RPMI8226 (cell line): ENCODE measurements at regions not wholly inside any gene's neighbourhood (a gene's known extent, or its start where the extent isn't known, plus 50 kb on each side); places are given as distances from the start of the nearest gene placed in this dataset.
"Not testable (repeated sequence)": the region's sequence is repeated elsewhere in the genome, so short reads cannot be mapped to it uniquely, and the experiment has no call there.

Source experiments
- DNase-seq: peaks from one replicate; pipeline ENCODE4 v3.0.0-alpha.2; 2015

DNA sequence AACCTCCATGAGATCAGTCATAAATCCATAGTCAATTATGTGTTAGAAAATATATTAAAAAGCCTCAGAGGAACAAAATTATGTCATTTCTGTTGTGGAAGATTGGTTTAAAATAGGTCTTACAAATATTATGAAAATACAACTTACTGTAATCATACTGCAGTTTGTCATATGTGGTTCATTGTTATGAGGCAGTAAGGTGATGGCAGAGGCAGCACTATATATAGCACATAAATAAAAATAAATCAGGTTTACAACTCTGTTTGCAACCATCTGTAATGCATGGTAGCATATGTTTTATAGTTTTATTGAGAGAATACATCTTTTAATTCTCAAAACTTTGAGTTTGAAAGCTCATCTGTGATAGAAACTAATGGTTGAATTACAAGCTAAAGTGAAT lies 651.4 kb downstream of the PCDH11X start:
- DNase-seq = not testable (repeated sequence)

DNA sequence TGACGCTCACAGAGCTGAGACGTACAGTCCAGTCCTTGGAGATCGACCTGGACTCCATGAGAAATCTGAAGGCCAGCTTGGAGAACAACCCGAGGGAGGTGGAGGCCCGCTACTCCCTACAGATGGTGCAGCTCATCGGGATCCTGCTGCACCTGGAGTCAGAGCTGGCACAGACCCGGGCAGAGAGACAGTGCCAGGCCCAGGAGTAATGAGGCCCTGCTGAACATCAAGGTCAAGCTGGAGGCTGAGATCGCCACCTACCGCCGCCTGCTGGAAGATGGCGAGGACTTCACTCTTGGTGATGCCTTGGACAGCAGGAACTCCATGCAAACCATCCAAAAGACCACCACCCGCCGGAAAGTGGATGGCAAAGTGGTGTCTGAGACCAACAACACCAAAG lies 681.4 kb downstream of the PCDH11X start:
- DNase-seq = peak; percentile 1

DNA sequence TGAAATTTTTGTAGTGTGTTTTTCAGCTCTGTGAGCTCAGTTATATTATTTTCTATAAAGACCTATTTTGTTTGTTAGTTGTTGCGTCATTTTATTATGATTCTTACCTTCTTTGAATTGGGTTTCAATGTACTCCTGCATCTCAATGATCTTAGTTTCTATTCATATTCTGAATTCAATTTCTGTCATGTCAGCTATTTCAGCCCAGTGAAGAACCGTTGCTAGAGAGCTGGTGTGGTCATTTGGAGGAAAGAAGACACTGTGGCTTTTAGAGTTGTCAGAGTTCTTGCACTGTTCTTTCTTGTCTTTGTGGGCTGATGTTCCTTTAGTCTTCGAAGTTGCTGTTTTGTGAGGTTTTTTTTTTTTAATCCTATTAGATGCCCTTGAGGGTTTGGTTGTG lies 701.0 kb downstream of the PCDH11X start:
- not testable (repeated sequence) for DNase-seq

DNA sequence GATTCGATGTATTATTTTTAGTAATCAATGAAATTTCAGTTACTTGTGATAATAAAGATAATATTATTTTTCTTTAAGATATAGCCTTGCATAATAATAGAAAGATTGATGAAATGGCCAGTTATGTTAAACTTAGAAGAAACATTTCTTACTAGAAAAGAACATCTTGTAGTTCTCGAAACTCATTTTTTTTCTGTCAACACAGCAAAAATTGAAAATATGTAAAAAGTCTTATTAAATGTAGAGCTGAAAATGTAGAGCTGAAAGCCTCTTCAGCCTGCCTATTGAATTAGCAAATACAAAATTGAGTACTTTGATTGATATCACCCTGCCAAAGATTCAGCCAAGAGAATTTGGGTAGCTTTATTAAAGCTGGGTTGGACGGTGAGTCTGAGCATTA lies 706.3 kb downstream of the PCDH11X start:
- DNase-seq = not testable (repeated sequence)

DNA sequence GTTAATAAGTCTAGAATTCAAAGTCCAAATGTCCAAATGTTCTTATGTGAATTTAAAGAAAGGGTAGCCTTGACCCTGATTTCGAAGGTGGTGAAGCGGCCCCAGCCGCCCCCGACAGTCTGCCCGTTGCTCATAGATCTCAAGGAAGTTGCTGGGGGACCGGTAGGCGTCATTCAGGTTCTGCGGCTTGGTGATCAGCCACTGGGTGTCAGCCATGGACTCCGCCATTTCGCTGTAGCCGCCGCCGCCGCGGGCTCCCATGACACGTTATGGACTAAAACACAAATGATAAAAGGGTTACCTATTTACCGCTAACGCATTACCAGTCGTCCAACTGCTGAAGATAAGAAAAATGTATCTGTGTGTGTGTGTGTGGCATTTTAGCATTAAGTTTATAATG lies 736.1 kb downstream of the PCDH11X start:
- not testable (repeated sequence) for DNase-seq

DNA sequence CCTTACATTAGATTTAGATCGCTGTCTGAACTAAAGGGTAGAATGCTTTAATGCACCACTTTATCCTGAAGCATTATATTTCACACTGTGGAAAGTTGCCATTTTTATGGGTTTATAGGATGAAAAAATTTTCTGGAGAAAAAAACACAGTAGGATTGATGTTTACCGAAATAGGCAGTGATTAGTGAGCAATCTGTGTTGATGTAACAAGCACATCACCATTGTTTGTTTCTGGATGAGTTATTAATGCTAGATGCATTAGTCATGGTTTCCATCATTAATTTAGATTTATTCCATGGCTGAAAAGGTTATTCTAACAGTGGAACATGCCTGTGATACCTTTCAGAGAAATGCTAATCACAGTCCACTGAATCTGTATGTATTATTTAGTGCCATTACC lies 749.8 kb downstream of the PCDH11X start:
- not testable (repeated sequence) for DNase-seq

DNA sequence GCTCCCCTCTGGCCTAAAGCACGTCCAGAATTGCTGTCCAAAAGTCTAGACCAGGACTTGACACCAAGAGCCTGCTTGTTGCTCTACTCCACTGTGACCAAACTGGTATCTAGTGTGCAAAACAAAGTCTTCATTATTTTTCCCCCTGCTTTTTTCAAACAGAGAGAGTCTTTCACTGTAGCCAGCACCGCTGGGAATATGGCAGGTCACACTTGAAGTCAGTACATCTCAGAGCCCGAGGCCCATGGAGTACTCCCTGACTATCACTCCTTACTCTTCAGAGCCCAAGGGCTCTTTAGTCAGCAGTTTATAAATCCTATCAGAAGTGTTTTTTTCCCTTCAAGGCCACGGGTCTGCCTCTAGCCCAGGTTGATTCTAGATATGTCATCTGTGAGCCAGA lies 761.3 kb downstream of the PCDH11X start:
- DNase-seq = not testable (repeated sequence)

DNA sequence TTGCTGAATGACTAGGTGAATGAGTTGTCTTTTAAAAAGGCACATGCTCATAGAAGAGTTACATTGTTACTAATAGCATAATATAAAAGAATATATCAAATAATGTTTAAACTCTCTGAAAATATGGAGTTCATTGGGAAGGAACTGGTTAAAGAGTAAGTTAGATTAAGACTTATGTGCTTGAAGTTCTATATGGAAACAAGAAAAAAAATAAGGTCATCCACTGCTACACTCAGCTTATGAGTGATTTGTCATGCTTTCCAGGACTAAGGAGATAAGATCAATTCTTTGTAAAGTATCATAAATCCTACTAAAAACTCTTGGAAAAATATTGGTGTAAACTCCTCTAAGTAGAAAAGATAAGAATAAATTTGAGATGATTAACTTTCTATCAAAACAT lies 779.1 kb downstream of the PCDH11X start:
- not testable (repeated sequence) for DNase-seq

DNA sequence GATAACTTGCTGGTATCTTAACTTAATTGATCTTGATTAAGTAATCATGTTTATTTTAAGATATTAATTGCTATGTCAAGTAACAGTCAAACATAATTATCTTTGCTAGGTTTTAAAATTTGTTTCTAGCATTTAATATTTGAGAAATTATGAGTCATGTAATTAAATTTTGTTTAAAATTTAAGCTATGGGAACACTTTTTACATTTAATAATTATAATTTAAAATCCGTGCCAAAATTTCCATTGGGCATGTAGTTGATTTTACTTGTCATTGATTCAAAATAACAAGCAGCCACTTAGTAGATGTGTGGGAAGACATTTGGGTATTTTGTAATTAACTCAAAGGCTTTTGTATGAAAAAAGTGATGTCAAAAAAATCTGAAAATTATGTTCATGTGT lies 779.6 kb downstream of the PCDH11X start:
- DNase-seq = not testable (repeated sequence)

DNA sequence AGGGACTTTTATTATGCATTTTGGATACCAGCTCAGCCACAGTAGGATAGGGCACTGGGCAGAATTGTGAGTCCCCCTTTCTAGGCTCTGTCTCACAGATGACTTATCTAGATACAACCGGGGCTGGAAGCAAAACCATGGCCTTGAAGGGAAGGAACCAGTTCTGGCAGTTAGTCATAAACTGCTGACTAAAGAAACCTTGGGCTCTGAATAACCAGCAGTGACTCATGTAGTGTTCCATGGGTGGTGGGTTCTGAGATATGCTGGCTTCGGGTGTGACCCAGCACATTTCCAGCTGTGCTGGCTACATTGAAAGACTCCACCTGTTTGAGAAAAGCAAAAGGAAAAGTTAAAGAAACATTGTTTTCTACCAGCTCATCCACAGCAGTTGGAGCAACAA lies 780.9 kb downstream of the PCDH11X start:
- DNase-seq = peak; percentile 1

DNA sequence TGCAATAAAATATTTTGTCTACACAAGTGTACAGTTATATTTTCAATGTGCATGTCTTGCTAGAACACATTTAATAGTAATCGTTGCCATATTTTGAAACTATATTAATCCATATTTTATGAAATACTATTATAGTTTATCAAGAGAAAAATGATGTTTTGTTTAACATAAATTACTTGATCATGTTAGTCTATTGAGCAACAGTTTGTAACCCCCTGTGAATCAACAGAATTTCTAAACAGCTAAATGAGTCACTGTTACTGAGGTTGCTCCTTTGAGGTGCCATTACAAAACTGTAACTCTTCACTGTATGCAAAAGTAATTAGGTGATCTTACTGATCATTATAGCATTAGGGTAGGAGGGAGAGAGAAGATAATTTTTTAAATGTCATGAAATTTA lies 791.0 kb downstream of the PCDH11X start:
- DNase-seq = not testable (repeated sequence)

DNA sequence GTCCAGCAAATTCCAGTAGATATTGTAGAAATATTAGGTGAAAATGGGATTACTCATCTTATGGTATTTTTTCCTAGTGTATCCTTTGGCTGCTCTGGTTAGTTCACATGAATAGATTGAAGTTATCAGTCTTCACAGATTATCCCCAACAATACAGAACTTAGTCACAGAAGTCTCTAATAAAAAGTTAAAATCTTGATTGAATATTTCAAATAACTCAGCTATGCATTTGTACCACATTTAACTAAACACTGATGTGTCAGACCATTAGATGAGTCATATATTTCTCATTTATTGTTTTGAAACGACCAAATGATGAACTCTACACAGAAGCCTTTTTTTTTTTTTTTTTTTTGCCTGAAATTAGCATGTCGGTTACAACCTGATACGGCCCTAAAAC lies 807.5 kb downstream of the PCDH11X start:
- DNase-seq = not testable (repeated sequence)

DNA sequence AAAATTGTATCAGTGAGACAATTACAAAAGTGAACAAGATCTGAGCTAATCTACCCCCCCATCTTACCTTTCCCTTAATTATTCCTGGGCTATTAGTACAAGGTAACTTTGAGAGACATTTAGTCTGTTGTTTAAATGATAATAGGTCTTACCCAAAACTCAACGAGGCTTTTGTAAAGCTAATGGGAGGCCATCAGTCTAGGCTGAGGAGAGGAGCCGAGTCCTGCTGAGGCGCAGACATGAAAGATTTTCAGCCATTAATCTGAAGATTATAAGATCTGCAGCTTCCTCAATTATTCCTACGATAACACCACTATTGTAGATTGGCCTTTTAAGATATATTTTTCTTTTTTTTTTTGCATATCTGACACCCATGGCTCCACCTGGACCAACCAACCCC lies 810.5 kb downstream of the PCDH11X start:
- not testable (repeated sequence) for DNase-seq

DNA sequence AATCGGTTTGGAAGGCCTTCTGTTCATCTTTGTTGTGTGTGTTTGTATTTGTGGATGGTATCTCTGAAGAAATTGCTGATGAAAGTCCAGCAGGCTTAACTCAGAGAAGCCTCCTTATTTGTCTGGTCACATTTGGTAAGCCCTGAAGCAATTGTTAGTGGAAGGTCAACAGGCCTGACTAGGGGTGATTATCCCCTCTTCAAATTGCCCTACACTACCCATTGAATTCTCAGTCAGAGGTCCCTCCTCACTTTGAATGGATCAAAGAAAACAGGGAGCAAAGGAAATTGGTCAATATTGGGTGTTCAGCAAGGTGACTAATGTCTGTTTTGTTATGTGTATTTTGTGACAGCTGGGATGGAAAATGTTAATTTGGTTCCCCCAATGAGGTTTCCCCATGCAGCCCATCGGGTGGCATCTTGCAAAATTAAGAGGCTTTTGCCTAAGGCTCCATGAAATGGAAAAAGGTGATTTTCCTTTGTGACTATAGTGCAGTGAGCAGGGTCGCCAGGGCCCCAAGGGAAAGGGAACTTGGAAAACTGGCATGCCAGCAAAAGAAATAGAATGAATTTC lies 811.6 kb downstream of the PCDH11X start:
- DNase-seq = not testable (repeated sequence)

DNA sequence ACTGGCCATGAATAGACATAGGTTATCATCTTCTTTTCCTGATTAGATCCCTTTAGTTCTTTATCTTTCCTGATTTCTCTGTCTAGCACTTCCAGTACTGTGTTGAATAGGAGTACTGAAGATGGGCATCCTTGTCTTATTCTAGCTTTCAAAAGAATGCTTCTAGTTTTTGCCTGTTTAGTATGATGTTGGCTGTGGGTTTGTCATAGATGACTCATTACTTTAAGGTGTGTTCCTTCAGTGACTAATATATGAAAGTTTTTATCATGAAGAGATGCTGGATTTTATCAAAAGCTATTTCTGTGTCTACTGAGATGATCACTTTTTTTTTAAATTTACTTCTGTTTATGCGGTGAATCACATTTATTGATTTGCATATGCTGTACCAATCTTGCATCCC lies 832.3 kb downstream of the PCDH11X start:
- DNase-seq = not testable (repeated sequence)

DNA sequence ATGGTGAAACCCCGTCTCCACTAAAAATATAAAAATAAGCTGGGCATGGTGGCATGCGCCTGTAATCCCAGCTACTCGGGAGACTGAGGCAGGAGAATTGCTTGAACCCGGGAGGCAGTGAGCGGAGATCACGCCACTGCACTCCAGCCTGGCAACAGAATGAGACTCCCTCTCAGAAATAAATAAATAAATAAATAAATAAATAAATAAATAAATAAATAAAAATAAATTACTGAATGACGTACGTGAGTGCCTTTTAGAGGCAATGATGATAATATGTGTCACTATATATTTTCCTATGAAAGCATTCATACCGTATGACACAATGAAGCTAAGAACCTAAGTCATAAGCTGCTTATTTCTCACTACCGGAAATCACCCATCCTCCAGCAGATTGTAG lies 847.5 kb downstream of the PCDH11X start:
- DNase-seq = not testable (repeated sequence)

DNA sequence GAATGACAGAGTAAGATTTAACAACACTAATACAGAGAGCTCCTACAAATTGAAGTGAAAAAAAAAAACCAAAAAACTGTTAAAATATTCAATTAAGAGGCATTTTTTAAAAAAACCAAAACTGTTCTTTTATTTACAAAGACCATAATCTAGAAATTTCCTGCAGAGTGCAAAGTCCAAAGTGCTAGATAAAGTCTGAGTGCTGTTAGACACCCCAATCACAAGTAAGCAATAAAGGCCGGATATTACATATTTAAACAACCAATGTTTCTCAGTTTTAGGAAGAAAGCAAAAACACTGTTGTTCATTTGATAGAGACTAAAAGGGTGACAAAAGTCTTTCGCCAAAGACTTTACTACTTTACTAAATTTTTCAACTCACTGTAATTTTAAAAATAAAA lies 878.4 kb downstream of the PCDH11X start:
- not testable (repeated sequence) for DNase-seq

DNA sequence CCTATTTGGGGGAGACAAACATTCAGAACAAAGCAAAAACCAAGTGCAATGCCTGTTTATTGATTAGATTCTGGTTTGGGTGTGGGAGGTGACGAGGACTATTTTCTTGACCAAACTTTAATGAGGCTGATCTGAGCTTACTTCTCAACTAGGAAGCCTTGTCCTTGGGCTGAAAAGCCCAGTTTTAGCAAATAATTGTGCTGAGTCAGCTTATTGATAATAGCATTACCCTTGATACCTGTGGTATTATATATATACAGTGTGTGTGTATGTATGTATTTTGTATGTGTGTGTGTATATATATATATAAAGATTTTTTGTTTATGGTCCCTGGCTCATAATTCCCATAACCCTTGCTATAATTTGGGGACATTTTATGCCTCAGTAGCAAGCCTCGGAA lies 880.6 kb downstream of the PCDH11X start:
- DNase-seq = not testable (repeated sequence)

DNA sequence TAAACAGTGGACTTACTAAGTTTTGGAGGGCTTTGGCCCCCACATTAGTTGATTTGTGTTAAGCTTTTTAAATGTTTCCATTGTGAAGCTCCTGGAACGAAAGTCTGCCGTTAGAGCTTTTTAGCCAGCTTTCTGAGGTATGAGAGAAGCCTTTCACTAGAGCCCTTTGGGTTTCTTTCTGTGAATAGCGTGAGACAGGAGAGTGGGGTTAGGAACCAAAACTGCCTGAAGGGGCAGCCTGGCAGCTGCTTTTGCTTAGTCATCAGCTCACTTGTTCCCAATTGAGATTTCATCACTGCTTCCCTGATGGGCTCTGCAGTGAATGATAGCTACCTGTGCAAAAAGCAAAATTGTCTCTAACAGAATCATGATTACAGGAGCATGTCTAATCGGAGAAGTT lies 913.6 kb downstream of the PCDH11X start:
- peak; percentile 10 for DNase-seq

DNA sequence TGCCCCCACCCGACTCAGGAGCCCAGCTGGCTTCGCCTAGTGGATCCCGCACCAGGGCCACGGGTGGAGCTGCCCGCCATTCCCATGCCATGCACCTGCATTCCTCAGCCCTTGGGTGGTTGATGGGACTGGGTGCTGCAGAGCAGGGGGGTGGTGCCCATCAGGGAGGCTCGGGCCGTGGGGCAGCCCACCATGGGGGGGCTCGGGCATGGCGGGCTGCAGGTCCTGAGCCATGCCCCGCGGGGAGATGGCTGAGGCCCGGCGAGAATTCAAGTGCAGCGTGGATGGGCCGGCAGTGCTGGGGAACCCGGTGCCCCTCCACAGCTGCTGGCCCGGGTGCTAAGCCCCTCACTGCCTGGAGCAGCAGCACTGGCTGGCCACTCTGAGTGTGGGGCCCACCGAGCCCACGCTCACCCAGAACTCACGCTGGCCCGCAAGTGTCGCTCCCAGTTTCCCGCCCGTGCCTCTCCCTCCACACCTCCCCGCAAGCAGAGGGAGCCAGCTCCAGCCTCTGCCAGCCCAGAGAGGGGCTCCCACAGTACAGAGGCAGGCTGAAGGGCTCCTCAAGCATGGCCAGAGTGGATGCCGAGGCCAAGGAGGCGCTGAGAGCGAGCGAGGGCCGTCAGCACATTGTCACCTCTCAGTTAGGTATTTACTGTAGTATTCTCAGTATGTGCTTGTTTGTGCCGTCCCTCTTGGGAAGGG lies 920.4 kb downstream of the PCDH11X start:
- DNase-seq = not testable (repeated sequence)

DNA sequence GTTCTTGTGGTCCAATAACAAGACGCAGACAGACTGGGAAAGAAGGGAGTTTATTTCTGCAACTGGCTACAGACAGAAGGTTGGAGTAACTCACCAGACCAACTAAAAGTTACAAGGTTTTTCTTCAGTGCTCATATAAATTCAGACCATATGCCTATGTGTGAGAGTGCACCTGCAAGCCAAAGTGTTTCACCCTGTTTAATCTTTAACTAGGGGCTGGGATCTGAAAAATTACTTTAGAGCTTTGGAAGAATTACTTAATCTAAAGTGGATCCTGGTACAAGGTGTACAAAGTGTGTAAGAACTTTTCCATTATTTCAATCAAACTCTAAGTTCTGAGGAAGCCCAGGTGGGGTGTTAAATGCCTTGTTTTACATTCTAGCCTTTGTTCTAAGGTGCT lies 930.6 kb downstream of the PCDH11X start:
- DNase-seq = not testable (repeated sequence)
